AG04449 (cell line): ENCODE measurements at regions not wholly inside any gene's neighbourhood (a gene's known extent, or its start where the extent isn't known, plus 50 kb on each side); places are given as distances from the start of the nearest gene placed in this dataset.

Experiments used
- CTCF ChIA-PET: fragments of 350-600 bp; formaldehyde crosslinking; extraction: SDS; loops from one replicate; lab custom pipeline; 2021; ENCODE audit warnings: antibody characterized with exemption; lab: Yijun Ruan, JAX
- POLR2A ChIA-PET: fragments of 400-600, 350-600 bp; formaldehyde crosslinking; extraction: SDS; loops from one replicate; lab custom pipeline; 2020; ENCODE audit warnings: antibody characterized with exemption, inconsistent platforms; lab: Yijun Ruan, JAX
- DNase-seq: peaks from one replicate; pipeline ENCODE4 v3.0.0-alpha.2; 2010; ENCODE audit warnings: low read depth, low spot score
- H3K4me3 ChIP-seq: 2 replicates; pipeline ENCODE4 v1.5.1; 2011; ENCODE audit warnings: low read depth, mild to moderate bottlenecking, control low read depth, low read length
- CTCF ChIP-seq: IDR thresholded peaks from one replicate; pipeline ENCODE4 v1.5.1; 2011; ENCODE audit warnings: mild to moderate bottlenecking, moderate library complexity, low read length, control low read depth, inconsistent platforms; ENCODE audit not compliant: insufficient read depth; ENCODE audit errors: missing control alignments

- no peak for TF ChIP-seq CTCF
- POLR2A ChIA-PET: no interaction called here
- H3K4me3 ChIP-seq: no peak overlapping the region
- DNase-seq: no peak
- CTCF ChIA-PET: interaction anchor here (1.2 kb wide), 1 partner anchor 84 kb away, joined by 4 read pairs; no protein-coding TSS in a partner anchor
These were observed 114.8 kb upstream of the CST7 start for GRCh38 chr20:24834310-24834709.

- no peak for TF ChIP-seq CTCF
- no peak for DNase-seq
- no peak overlapping the region for H3K4me3 ChIP-seq
- CTCF ChIA-PET: interaction anchor here (1.2 kb wide), 1 partner anchor 83 kb away, joined by 4 read pairs; no protein-coding TSS in a partner anchor
- POLR2A ChIA-PET: no interaction called here
These were observed 113.9 kb upstream of the CST7 start for GRCh38 chr20:24835195-24835594.

- ChIA-PET CTCF (no interaction called here), POLR2A (no interaction called here)
- no peak for DNase-seq
- TF ChIP-seq CTCF: no peak
- H3K4me3 ChIP-seq: no peak overlapping the region
These were observed 113.0 kb upstream of the CST7 start for GRCh38 chr20:24836041-24836533.

GRCh38 chr20:24836661-24837299 lies 112.3 kb upstream of the CST7 start:
- no peak for DNase-seq
- TF ChIP-seq CTCF: no peak
- H3K4me3 ChIP-seq: no peak overlapping the region
- ChIA-PET CTCF (no interaction called here), POLR2A (no interaction called here)

- TF ChIP-seq CTCF: no peak
- POLR2A ChIA-PET: no interaction called here
- CTCF ChIA-PET: interaction anchor here (0.8 kb wide), 1 partner anchor 80 kb away, joined by 4 read pairs; no protein-coding TSS in a partner anchor
- DNase-seq: peak; percentile 21
- no peak overlapping the region for H3K4me3 ChIP-seq
These were observed 111.2 kb upstream of the CST7 start for GRCh38 chr20:24837781-24838450.
